ENCODE measurements at regions not wholly inside any gene's neighbourhood (a gene's known extent, or its start where the extent isn't known, plus 50 kb on each side); places are given as distances from the start of the nearest gene placed in this dataset.

DNA sequence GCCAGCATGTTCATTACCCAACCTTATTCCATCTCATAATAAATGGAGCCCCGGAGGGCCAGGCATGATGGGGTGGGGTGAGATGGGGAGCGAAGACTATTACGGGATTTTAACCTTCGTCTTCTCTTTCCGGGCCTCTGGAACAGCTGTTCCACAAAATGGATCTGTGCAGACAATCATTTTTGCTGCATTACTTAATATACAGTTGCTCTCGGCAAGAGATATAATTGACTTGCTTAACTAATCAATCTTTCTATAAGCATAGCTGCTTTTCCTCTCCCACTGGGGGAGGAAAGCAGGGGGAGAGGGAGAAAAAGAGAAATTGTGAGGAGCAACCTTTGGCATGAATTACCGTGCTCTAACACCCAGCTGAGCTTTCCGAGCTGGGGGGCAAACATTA, 440.4 kb downstream of the BUD13 start:
- Histone ChIP-seq H3K9me3 (ENCODE audit: control insufficient read depth, insufficient read depth, low read depth, low read length) (no peaks in the 10 kb centered on the region), H3K4me3 (ENCODE audit: low read depth in 2 of 2, low read length in 2 of 2) (no peak overlapping the region), H3K27ac (ENCODE audit: low read length) (no peak overlapping the region), H3K36me3 (ENCODE audit: control insufficient read depth, insufficient read depth, low read length) (no peaks in the 10 kb centered on the region), H3K27me3 (ENCODE audit: control insufficient read depth, insufficient read depth, low read length) (no peaks in the 10 kb centered on the region; the same call in 1 of the 2 replicates), H3K4me1 (ENCODE audit: control insufficient read depth, insufficient read depth, low read length) (no peaks in the 10 kb centered on the region)
- in situ Hi-C loops (cut with HindIII; ENCODE audit: low pct_unique_long_range_greater_than_20kb, low sequenced_read_pairs) = no loop called here
- no peak for DNase-seq (ENCODE audit: low read depth, low spot score)
- no peak for ATAC-seq
- intact Hi-C loops (cut with micrococcal nuclease; ENCODE audit: unreplicated experiment) = no loop called here
- CTCF ChIA-PET = no interaction called here
- POLR2A ChIA-PET = no interaction called here
- BruUV-seq (replicated peaks) = no TSS peak
- TF ChIP-seq POLR2AphosphoS5 (IDR thresholded peaks at IDR 0.05; ENCODE audit: low read depth, low read length) (no peak), SIN3A (IDR thresholded peaks at IDR 0.05; ENCODE audit: borderline replicate concordance, insufficient read depth, low read depth, low read length) (no peak), TCF7L2 (IDR thresholded peaks at IDR 0.05; ENCODE audit: low read depth, low read length) (no peak)
- TF ChIP-seq, protein P1, sequence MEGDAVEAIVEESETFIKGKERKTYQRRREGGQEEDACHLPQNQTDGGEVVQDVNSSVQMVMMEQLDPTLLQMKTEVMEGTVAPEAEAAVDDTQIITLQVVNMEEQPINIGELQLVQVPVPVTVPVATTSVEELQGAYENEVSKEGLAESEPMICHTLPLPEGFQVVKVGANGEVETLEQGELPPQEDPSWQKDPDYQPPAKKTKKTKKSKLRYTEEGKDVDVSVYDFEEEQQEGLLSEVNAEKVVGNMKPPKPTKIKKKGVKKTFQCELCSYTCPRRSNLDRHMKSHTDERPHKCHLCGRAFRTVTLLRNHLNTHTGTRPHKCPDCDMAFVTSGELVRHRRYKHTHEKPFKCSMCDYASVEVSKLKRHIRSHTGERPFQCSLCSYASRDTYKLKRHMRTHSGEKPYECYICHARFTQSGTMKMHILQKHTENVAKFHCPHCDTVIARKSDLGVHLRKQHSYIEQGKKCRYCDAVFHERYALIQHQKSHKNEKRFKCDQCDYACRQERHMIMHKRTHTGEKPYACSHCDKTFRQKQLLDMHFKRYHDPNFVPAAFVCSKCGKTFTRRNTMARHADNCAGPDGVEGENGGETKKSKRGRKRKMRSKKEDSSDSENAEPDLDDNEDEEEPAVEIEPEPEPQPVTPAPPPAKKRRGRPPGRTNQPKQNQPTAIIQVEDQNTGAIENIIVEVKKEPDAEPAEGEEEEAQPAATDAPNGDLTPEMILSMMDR (IDR thresholded peaks at IDR 0.05) = no peak
- TF ChIP-seq, protein P2, sequence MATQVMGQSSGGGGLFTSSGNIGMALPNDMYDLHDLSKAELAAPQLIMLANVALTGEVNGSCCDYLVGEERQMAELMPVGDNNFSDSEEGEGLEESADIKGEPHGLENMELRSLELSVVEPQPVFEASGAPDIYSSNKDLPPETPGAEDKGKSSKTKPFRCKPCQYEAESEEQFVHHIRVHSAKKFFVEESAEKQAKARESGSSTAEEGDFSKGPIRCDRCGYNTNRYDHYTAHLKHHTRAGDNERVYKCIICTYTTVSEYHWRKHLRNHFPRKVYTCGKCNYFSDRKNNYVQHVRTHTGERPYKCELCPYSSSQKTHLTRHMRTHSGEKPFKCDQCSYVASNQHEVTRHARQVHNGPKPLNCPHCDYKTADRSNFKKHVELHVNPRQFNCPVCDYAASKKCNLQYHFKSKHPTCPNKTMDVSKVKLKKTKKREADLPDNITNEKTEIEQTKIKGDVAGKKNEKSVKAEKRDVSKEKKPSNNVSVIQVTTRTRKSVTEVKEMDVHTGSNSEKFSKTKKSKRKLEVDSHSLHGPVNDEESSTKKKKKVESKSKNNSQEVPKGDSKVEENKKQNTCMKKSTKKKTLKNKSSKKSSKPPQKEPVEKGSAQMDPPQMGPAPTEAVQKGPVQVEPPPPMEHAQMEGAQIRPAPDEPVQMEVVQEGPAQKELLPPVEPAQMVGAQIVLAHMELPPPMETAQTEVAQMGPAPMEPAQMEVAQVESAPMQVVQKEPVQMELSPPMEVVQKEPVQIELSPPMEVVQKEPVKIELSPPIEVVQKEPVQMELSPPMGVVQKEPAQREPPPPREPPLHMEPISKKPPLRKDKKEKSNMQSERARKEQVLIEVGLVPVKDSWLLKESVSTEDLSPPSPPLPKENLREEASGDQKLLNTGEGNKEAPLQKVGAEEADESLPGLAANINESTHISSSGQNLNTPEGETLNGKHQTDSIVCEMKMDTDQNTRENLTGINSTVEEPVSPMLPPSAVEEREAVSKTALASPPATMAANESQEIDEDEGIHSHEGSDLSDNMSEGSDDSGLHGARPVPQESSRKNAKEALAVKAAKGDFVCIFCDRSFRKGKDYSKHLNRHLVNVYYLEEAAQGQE (IDR thresholded peaks at IDR 0.05; ENCODE audit: insufficient read depth in 1 of 2, low read depth in 2 of 2, low read length in 1 of 2) = no peak

DNA sequence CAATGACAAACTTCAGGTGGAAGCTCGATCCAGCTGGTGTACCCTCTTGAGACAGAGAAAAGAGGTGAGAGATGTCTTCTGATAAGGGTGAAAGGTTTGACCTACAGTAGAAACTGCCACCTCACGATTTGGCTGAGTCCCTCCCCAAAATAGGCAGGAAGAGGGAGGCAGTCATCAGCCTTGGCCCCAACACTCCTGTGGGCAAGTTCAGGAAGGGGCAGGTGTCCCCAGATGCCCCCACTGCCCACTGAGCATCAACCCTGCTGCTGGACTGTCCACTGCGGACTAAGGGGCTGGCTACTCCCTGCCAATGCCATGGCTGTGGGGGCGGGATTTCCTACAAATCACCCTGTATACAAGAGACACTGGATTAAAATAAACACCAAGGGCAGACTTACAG, 441.4 kb downstream of the BUD13 start:
- ChIA-PET CTCF (no interaction called here), POLR2A (no interaction called here)
- DNase-seq (ENCODE audit: low read depth, low spot score) (no peak), ATAC-seq (no peak)
- in situ Hi-C loops (cut with HindIII; ENCODE audit: low pct_unique_long_range_greater_than_20kb, low sequenced_read_pairs) = no loop called here
- BruUV-seq (replicated peaks) = no TSS peak
- H3K4me3 ChIP-seq (ENCODE audit: low read depth in 2 of 2, low read length in 2 of 2) = no peak overlapping the region
- H3K9me3 ChIP-seq (ENCODE audit: control insufficient read depth, insufficient read depth, low read depth, low read length) = no peaks in the 10 kb centered on the region
- TF ChIP-seq POLR2AphosphoS5 (IDR thresholded peaks at IDR 0.05; ENCODE audit: low read depth, low read length) (no peak), TCF7L2 (IDR thresholded peaks at IDR 0.05; ENCODE audit: low read depth, low read length) (no peak), SIN3A (IDR thresholded peaks at IDR 0.05; ENCODE audit: borderline replicate concordance, insufficient read depth, low read depth, low read length) (no peak)
- TF ChIP-seq, protein P1 (IDR thresholded peaks at IDR 0.05) = no peak
- TF ChIP-seq, protein P2 (IDR thresholded peaks at IDR 0.05; ENCODE audit: insufficient read depth in 1 of 2, low read depth in 2 of 2, low read length in 1 of 2) = no peak
- H3K27me3 ChIP-seq (ENCODE audit: control insufficient read depth, insufficient read depth, low read length) = no peaks in the 10 kb centered on the region; the same call in 1 of the 2 replicates
- H3K36me3 ChIP-seq (ENCODE audit: control insufficient read depth, insufficient read depth, low read length) = no peaks in the 10 kb centered on the region
- H3K27ac ChIP-seq (ENCODE audit: low read length) = no peak overlapping the region
- intact Hi-C loops (cut with micrococcal nuclease; ENCODE audit: unreplicated experiment) = no loop called here
- H3K4me1 ChIP-seq (ENCODE audit: control insufficient read depth, insufficient read depth, low read length) = no peaks in the 10 kb centered on the region
